Breast epithelium (tissue), 4 donors: ENCODE measurements at regions not wholly inside any gene's neighbourhood (a gene's known extent, or its start where the extent isn't known, plus 50 kb on each side); places are given as distances from the start of the nearest gene placed in this dataset.

ENCODE experiments used
- DNase-seq, 2 donors: peaks; one replicate each; pipeline ENCODE4 v3.0.0-alpha.2; 2019; ENCODE audit warnings: low spot score in 2 of 2
- H3K27ac ChIP-seq, 2 donors: fragments of 200-600 bp; sonication (generic) in 1 of 2; one replicate each; pipeline ENCODE4 v1.5.1; 2016 to 2019; ENCODE audit warnings: mild to moderate bottlenecking in 1 of 2
- H3K27me3 ChIP-seq, 2 donors: fragments of 200-600 bp; sonication (generic) in 1 of 2; one replicate each; pipeline versions ENCODE4 v1.5.1 to v1.6.0; 2017 to 2019; ENCODE audit warnings: control low read depth in 1 of 2, mild to moderate bottlenecking in 1 of 2
- H3K36me3 ChIP-seq: fragments of 200-600 bp; one replicate; pipeline ENCODE4 v1.5.1; 2019
- H3K4me1 ChIP-seq, 2 donors: fragments of 200-600 bp; sonication (generic); one replicate each; pipeline ENCODE4 v1.5.1; 2016 to 2019; ENCODE audit warnings: control low read depth in 1 of 2
- H3K4me3 ChIP-seq, 3 donors: fragments of 200-600 bp; sonication (generic); 1 replicate in 2 of 3; 2 replicates in 1 of 3; pipeline ENCODE4 v1.5.1; 2016 to 2019; ENCODE audit warnings: mild to moderate bottlenecking in 3 of 3, moderate library complexity in 2 of 3
- H3K9me3 ChIP-seq, 2 donors: fragments of 200-600 bp; sonication (generic) in 1 of 2; one replicate each; pipeline ENCODE4 v1.5.1; 2016 to 2019; ENCODE audit warnings: control low read depth in 1 of 2
- POLR2A ChIP-seq: fragments of 450-650 bp; IDR thresholded peaks from one replicate; pipeline ENCODE4 v1.6.1; 2016; ENCODE audit warnings: antibody characterized with exemption, mild to moderate bottlenecking, moderate library complexity
- POLR2AphosphoS5 ChIP-seq, 3 donors: sonication (generic); formaldehyde crosslinking; IDR thresholded peaks; one replicate each; pipeline ENCODE4 v1.6.1; 2017; ENCODE audit warnings: antibody characterized with exemption in 3 of 3
- intact Hi-C: fragments of 100-400 bp; cut with DNase I; formaldehyde crosslinking; loops from one replicate; pipeline ENCODE4 v1.15.1; 2023; ENCODE audit warnings: low total_unique reads
- TF ChIP-seq, protein P1 (sequence below), 3 donors: fragments of 450-650 bp; IDR thresholded peaks; one replicate each; pipeline ENCODE4 v1.5.1; 2016 to 2017; ENCODE audit warnings: antibody characterized with exemption in 3 of 3, mild to moderate bottlenecking in 3 of 3, moderate library complexity in 3 of 3

DNA sequence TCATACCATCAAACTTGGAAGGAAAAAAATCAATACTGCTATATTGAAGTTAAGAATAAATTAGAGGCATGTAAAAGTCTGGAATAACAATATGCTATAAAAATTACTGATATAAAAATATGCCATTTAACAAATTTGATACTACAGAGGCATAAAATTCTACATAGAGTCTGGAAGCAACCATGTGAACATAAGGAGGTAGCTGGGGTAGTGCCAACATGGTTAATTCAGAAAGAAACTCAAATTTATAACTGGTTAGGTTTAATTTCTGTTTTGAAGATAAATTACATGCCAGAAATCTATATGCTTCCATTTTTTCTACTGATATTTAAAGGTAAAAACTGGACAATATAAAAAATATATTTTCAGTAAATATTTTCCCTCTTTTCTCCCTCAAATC is 103.1 kb upstream of the NR4A3 start:
- Histone ChIP-seq H3K4me1 (no peaks in the 10 kb centered on the region), H3K27ac (no peak overlapping the region), H3K36me3 (no peaks in the 10 kb centered on the region), H3K4me3 (no peak overlapping the region), H3K27me3 (no peaks in the 10 kb centered on the region), H3K9me3 (no peaks in the 10 kb centered on the region)
- no peak for DNase-seq
- TF ChIP-seq POLR2A (no peak), POLR2AphosphoS5 (IDR thresholded peaks at IDR 0.05) (no peak)
- TF ChIP-seq, protein P1, sequence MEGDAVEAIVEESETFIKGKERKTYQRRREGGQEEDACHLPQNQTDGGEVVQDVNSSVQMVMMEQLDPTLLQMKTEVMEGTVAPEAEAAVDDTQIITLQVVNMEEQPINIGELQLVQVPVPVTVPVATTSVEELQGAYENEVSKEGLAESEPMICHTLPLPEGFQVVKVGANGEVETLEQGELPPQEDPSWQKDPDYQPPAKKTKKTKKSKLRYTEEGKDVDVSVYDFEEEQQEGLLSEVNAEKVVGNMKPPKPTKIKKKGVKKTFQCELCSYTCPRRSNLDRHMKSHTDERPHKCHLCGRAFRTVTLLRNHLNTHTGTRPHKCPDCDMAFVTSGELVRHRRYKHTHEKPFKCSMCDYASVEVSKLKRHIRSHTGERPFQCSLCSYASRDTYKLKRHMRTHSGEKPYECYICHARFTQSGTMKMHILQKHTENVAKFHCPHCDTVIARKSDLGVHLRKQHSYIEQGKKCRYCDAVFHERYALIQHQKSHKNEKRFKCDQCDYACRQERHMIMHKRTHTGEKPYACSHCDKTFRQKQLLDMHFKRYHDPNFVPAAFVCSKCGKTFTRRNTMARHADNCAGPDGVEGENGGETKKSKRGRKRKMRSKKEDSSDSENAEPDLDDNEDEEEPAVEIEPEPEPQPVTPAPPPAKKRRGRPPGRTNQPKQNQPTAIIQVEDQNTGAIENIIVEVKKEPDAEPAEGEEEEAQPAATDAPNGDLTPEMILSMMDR (IDR thresholded peaks at IDR 0.05): no peak
- intact Hi-C loops: no loop called here

DNA sequence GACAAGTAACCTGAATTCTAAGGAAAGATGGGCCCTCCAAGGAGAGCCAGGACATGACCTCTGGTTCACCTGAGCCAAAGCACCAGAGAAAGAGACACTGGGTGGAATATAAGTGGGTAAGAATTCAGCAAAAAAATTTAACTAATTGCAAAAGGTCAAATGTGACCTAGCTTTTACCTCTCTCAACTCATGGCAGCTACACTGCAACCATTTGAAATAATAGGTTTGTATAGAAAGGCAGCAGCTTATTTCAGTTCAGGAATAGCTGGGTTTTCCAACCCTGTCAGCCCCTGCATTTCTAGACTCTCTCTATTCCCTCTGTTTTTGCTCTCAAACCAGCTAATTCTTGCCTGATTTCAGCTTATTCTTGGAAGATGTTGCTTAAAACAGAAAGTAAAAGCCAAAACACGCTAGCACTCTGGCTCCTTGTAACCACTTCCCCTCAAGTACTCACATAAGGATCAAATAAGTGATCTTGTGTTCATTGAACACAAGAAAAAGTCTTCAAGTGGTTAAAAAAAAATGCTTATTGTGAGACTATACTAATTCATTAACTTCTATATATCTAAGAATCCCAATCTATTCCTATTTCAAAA is 101.1 kb upstream of the NR4A3 start:
- DNase-seq: no peak

DNA sequence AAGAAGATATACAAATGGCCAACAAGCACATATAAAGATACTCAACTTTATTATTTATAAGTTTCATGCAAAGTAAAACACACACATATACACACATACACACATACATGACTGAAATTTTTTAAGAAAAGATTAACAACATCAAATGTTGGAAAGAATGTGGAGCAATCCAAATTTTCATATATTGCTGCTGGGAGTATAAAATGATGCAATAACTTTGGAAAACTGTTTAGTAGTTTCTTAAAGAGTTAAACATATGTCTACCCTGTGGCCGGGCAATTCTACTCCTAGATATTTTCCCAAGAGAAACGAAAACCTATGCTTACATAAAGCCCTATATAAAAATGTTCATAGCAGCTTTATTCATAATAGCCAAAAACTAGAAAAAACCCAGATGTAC is 99.8 kb upstream of the NR4A3 start:
- no peaks in the 10 kb centered on the region for H3K4me1 ChIP-seq
- no peaks in the 10 kb centered on the region for H3K9me3 ChIP-seq
- no peak overlapping the region for H3K4me3 ChIP-seq
- no peak for DNase-seq
- H3K27me3 ChIP-seq: no peaks in the 10 kb centered on the region
- intact Hi-C loops: loop anchor here (10.0 kb wide), 1 partner anchor 627 kb away; no protein-coding TSS in a partner anchor
- no peak overlapping the region for H3K27ac ChIP-seq
- TF ChIP-seq, protein P1 (IDR thresholded peaks at IDR 0.05): no peak
- no peak for TF ChIP-seq POLR2A
- H3K36me3 ChIP-seq: no peaks in the 10 kb centered on the region

More for the DNA sequence above, 101.1 kb upstream of the NR4A3 start:
- Histone ChIP-seq H3K27me3 (no peaks in the 10 kb centered on the region), H3K27ac (peak overlapping the region; percentile 46 to 54), H3K9me3 (no peaks in the 10 kb centered on the region), H3K4me1 (no peaks in the 10 kb centered on the region), H3K36me3 (no peaks in the 10 kb centered on the region), H3K4me3 (peak overlapping the region; percentile 10 to 49 (median 32))
- TF ChIP-seq, protein P1 (IDR thresholded peaks at IDR 0.05): no peak
- TF ChIP-seq POLR2AphosphoS5 (IDR thresholded peaks at IDR 0.05) (no peak), POLR2A (no peak)
- intact Hi-C loops: loop anchor here (10.0 kb wide), 1 partner anchor 626 kb away; no protein-coding TSS in a partner anchor

DNA sequence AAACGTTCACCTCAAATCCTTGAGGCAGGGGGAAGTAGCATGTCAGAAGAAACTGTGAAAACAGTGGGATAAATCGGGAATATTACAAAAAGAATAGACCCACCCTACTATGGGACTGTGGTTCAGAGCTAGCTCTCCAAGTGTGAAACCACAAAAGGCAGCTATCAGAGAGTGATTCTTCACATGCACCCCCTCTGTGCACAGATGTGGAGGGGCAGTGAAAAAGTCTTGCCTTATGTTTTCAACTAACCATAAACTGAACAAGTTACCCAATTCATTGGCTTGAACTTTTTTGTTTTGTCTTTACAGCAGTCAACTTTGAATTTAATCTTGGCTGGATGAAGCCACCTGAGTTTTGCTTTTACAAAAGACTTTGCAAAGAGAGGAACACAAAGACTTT is 98.8 kb upstream of the NR4A3 start:
- intact Hi-C loops: loop anchor here (10.0 kb wide), 1 partner anchor 628 kb away; no protein-coding TSS in a partner anchor
- DNase-seq: no peak
- no peaks in the 10 kb centered on the region for H3K4me1 ChIP-seq
- TF ChIP-seq, protein P1 (IDR thresholded peaks at IDR 0.05): no peak
- TF ChIP-seq POLR2A (no peak), POLR2AphosphoS5 (IDR thresholded peaks at IDR 0.05) (no peak)
- H3K27me3 ChIP-seq: no peaks in the 10 kb centered on the region
- no peaks in the 10 kb centered on the region for H3K36me3 ChIP-seq
- no peak overlapping the region for H3K27ac ChIP-seq
- H3K9me3 ChIP-seq: no peaks in the 10 kb centered on the region
- H3K4me3 ChIP-seq: no peak overlapping the region

DNA sequence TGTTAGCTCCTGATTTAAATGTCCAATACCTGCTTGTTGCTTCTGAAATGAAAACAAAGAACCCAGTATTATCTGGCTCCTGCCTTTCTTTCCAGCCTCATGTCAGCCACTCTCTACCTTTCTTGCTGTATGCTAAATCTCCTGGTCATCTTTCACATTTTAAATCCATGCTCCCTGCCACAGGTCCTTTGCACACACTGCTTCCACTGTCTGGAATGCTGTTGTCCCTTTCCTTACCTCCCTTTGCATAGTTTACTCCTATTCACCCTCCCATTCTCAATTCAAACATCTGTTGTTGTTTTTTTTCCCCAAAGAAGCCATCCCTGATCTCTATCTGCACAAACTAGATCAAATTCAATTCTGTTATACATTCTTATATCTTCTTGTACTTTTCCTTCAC is 97.0 kb upstream of the NR4A3 start:
- intact Hi-C loops: loop anchor here (10.0 kb wide), 1 partner anchor 630 kb away; no protein-coding TSS in a partner anchor
- DNase-seq: no peak

More for the DNA sequence above, 97.0 kb upstream of the NR4A3 start:
- no peak overlapping the region for H3K4me3 ChIP-seq
- no peaks in the 10 kb centered on the region for H3K36me3 ChIP-seq
- TF ChIP-seq POLR2A (no peak), POLR2AphosphoS5 (IDR thresholded peaks at IDR 0.05) (no peak)
- TF ChIP-seq, protein P1 (IDR thresholded peaks at IDR 0.05): no peak
- no peaks in the 10 kb centered on the region for H3K9me3 ChIP-seq
- H3K27ac ChIP-seq: no peak overlapping the region
- H3K27me3 ChIP-seq: no peaks in the 10 kb centered on the region
- H3K4me1 ChIP-seq: no peaks in the 10 kb centered on the region
